Aorta (tissue), 5 donors: ENCODE measurements at regions not wholly inside any gene's neighbourhood (a gene's known extent, or its start where the extent isn't known, plus 50 kb on each side); places are given as distances from the start of the nearest gene placed in this dataset.
A peak's percentile ranks its signal among the peaks of the same experiment; 100 is the strongest.

Experiments
- ATAC-seq: fragments of 200-7000 bp; cut with Tn5 transposase; one replicate; pipeline ENCODE4 v1.9.1; 2022; ENCODE audit warnings: moderate library complexity; ENCODE audit not compliant: low FRiP score
- DNase-seq, 2 donors: peaks; one replicate each; pipeline ENCODE4 v3.0.0-alpha.2; 2020
- H3K27ac ChIP-seq, 2 donors: one replicate each; pipeline ENCODE4 v1.5.1; 2013; ENCODE audit warnings: low read length in 2 of 2, mild to moderate bottlenecking in 2 of 2, moderate library complexity in 2 of 2, control low read depth in 1 of 2, inconsistent platforms in 1 of 2, low read depth in 1 of 2
- H3K27me3 ChIP-seq, 2 donors: one replicate each; pipeline ENCODE4 v1.6.1; 2013; ENCODE audit warnings: control low read depth in 1 of 2, low read length in 1 of 2, mild to moderate bottlenecking in 1 of 2, moderate library complexity in 1 of 2; ENCODE audit not compliant: insufficient read depth in 2 of 2, control insufficient read depth in 1 of 2
- H3K36me3 ChIP-seq, 2 donors: one replicate each; pipeline ENCODE4 v1.6.1; 2013; ENCODE audit warnings: control low read depth in 1 of 2, low read length in 1 of 2, mild to moderate bottlenecking in 1 of 2; ENCODE audit not compliant: insufficient read depth in 2 of 2, control insufficient read depth in 1 of 2
- H3K4me1 ChIP-seq, 2 donors: one replicate each; pipeline ENCODE4 v1.6.1; 2013; ENCODE audit warnings: low read length in 2 of 2, control low read depth in 1 of 2, mild to moderate bottlenecking in 1 of 2, moderate library complexity in 1 of 2; ENCODE audit not compliant: insufficient read depth in 2 of 2, control insufficient read depth in 1 of 2
- H3K4me3 ChIP-seq, 2 donors: one replicate each; pipeline ENCODE4 v1.5.1; 2013; ENCODE audit warnings: low read length in 2 of 2, control low read depth in 1 of 2, mild to moderate bottlenecking in 1 of 2
- H3K9me3 ChIP-seq: one replicate; pipeline ENCODE4 v1.6.1; 2013; ENCODE audit warnings: mild to moderate bottlenecking, low read length; ENCODE audit not compliant: control insufficient read depth
- WGBS, 2 donors: extraction: QIAGEN DNeasy Blood & Tissue Kit; methylation state at CpG; one replicate each; pipeline ENCODE4 v1.1.7; 2013; 5-methylcytosine and 5-hydroxymethylcytosine counted together
- intact Hi-C, 2 donors: fragments of 100-400 bp; cut with DNase I; formaldehyde crosslinking; loops; one replicate each; pipeline versions ENCODE4 v1.14.2 to v1.15.0; 2022
- donor health status: healthy with polysubstance abuse.
- donor health status: Bipolar disorder and iron deficiency.
- donor health status: DM: no; HTN: no; CAD: no.
- donor health status: DM: no; HTN: no; CAD: no.
- donor health status: DM: yes; HTN: yes; CAD: no.

- intact Hi-C loops = no loop called here
- Histone ChIP-seq H3K36me3 (no peaks in the 10 kb centered on the region), H3K9me3 (no peaks in the 10 kb centered on the region), H3K27ac (no peak overlapping the region), H3K4me3 (no peak overlapping the region), H3K27me3 (no peaks in the 10 kb centered on the region), H3K4me1 (no peaks in the 10 kb centered on the region)
- no peak for DNase-seq
- WGBS, 2 donors = 90 to 95% methylated on average over 3 of the region's 3 CpGs
- ATAC-seq = no peak
Observed at GRCh38 chr2:18491577-18491976, 68.9 kb downstream of the RDH14 start.

- 38 to 59% methylated on average over 2 of the region's 2 CpGs for WGBS, 2 donors
Observed at GRCh38 chr2:18490901-18491300, 69.6 kb downstream of the RDH14 start.

GRCh38 chr2:18487106-18487913 lies 73.1 kb downstream of the RDH14 start:
- H3K4me1 ChIP-seq = no peaks in the 10 kb centered on the region
- intact Hi-C loops = no loop called here
- WGBS, 2 donors = 88 to 92% methylated on average over 2 of the region's 2 CpGs

More at GRCh38 chr2:18490901-18491300, 69.6 kb downstream of the RDH14 start:
- H3K4me3 ChIP-seq = no peak overlapping the region
- H3K9me3 ChIP-seq = no peaks in the 10 kb centered on the region
- no peak overlapping the region for H3K27ac ChIP-seq
- no peaks in the 10 kb centered on the region for H3K4me1 ChIP-seq
- DNase-seq (no peak), ATAC-seq (no peak)
- no peaks in the 10 kb centered on the region for H3K27me3 ChIP-seq
- H3K36me3 ChIP-seq = no peaks in the 10 kb centered on the region
- intact Hi-C loops = no loop called here

GRCh38 chr2:18484625-18485024 lies 75.8 kb downstream of the RDH14 start:
- ATAC-seq = no peak
- DNase-seq = no peak
- intact Hi-C loops = no loop called here
- no peak overlapping the region for H3K4me3 ChIP-seq
- no peak overlapping the region for H3K27ac ChIP-seq
- no peaks in the 10 kb centered on the region for H3K27me3 ChIP-seq
- no peaks in the 10 kb centered on the region for H3K4me1 ChIP-seq
- peaks cover 0 to 2% of the 10 kb centered on the region in 2 donors for H3K36me3 ChIP-seq
- no peaks in the 10 kb centered on the region for H3K9me3 ChIP-seq

More at GRCh38 chr2:18487106-18487913, 73.1 kb downstream of the RDH14 start:
- Histone ChIP-seq H3K27me3 (no peaks in the 10 kb centered on the region), H3K27ac (no peak overlapping the region), H3K9me3 (no peaks in the 10 kb centered on the region), H3K4me3 (no peak overlapping the region), H3K36me3 (no peaks in the 10 kb centered on the region)
- DNase-seq (no peak), ATAC-seq (no peak)

- ATAC-seq (no peak), DNase-seq (no peak)
- no peak overlapping the region for H3K27ac ChIP-seq
- H3K9me3 ChIP-seq = no peaks in the 10 kb centered on the region
- H3K4me3 ChIP-seq = no peak overlapping the region
- no peaks in the 10 kb centered on the region for H3K27me3 ChIP-seq
- H3K4me1 ChIP-seq = no peaks in the 10 kb centered on the region
- intact Hi-C loops = no loop called here
- 89 to 90% methylated on average over 3 of the region's 3 CpGs for WGBS, 2 donors
- H3K36me3 ChIP-seq = peaks cover 0 to 2% of the 10 kb centered on the region in 2 donors
Observed at GRCh38 chr2:18483896-18484295, 76.6 kb downstream of the RDH14 start.

- ATAC-seq (no peak), DNase-seq (no peak)
- H3K9me3 ChIP-seq = no peaks in the 10 kb centered on the region
- intact Hi-C loops = no loop called here
- H3K36me3 ChIP-seq = peaks cover 0 to 2% of the 10 kb centered on the region in 2 donors
- H3K4me3 ChIP-seq = no peak overlapping the region
- H3K27ac ChIP-seq = no peak overlapping the region
- no peaks in the 10 kb centered on the region for H3K27me3 ChIP-seq
- H3K4me1 ChIP-seq = no peaks in the 10 kb centered on the region
Observed at GRCh38 chr2:18482666-18483065, 77.8 kb downstream of the RDH14 start.

GRCh38 chr2:18479947-18480369 lies 80.5 kb downstream of the RDH14 start:
- peaks cover 0 to 2% of the 10 kb centered on the region in 2 donors for H3K36me3 ChIP-seq
- intact Hi-C loops = no loop called here
- H3K27ac ChIP-seq = no peak overlapping the region
- no peak for DNase-seq
- ATAC-seq = peak; percentile 37
- H3K9me3 ChIP-seq = no peaks in the 10 kb centered on the region
- H3K27me3 ChIP-seq = no peaks in the 10 kb centered on the region
- no peak overlapping the region for H3K4me3 ChIP-seq
- 29 to 36% methylated on average over 3 of the region's 3 CpGs for WGBS, 2 donors
- H3K4me1 ChIP-seq = no peaks in the 10 kb centered on the region

GRCh38 chr2:18477293-18477692 lies 83.2 kb downstream of the RDH14 start:
- H3K4me3 ChIP-seq = no peak overlapping the region
- H3K36me3 ChIP-seq = peaks cover 0 to 2% of the 10 kb centered on the region in 2 donors
- ATAC-seq (no peak), DNase-seq (no peak)
- peaks cover 0 to 2% of the 10 kb centered on the region in 2 donors for H3K4me1 ChIP-seq
- WGBS, 2 donors = 95 to 97% methylated on average over 1 of the region's 1 CpG
- no peak overlapping the region for H3K27ac ChIP-seq
- intact Hi-C loops = no loop called here
- no peaks in the 10 kb centered on the region for H3K9me3 ChIP-seq
- H3K27me3 ChIP-seq = no peaks in the 10 kb centered on the region

- H3K27me3 ChIP-seq = no peaks in the 10 kb centered on the region
- DNase-seq (no peak), ATAC-seq (no peak)
- WGBS, 2 donors = 94 to 97% methylated on average over 3 of the region's 3 CpGs
- H3K27ac ChIP-seq = no peak overlapping the region
- no peaks in the 10 kb centered on the region for H3K9me3 ChIP-seq
- peaks cover 0 to 2% of the 10 kb centered on the region in 2 donors for H3K4me1 ChIP-seq
- intact Hi-C loops = no loop called here
- no peak overlapping the region for H3K4me3 ChIP-seq
- H3K36me3 ChIP-seq = peaks cover 0 to 2% of the 10 kb centered on the region in 2 donors
Observed at GRCh38 chr2:18476484-18476883, 84.0 kb downstream of the RDH14 start.
